RWPE2 (cell line): ENCODE measurements at regions not wholly inside any gene's neighbourhood (a gene's known extent, or its start where the extent isn't known, plus 50 kb on each side); places are given as distances from the start of the nearest gene placed in this dataset.
A peak's percentile ranks its signal among the peaks of the same experiment; 100 is the strongest.

Experiments used
- ATAC-seq: fragments of 200-7000 bp; cut with Tn5 transposase; 3 replicates; pipeline ENCODE4 v1.9.1; 2021; ENCODE audit warnings: low read depth
- DNase-seq: peaks from one replicate; pipeline ENCODE4 v3.0.0-alpha.2; 2020; ENCODE audit warnings: low spot score
- H3K27ac ChIP-seq: fragments of 450-650 bp; 2 replicates; pipeline ENCODE4 v1.5.1; 2017; ENCODE audit warnings: mild to moderate bottlenecking; ENCODE audit not compliant: poor library complexity, severe bottlenecking
- H3K27me3 ChIP-seq: fragments of 250-450 bp; sonication (Bioruptor Pico); 2 replicates; pipeline ENCODE4 v1.5.1; 2021; ENCODE audit warnings: mild to moderate bottlenecking, moderate library complexity; ENCODE audit not compliant: insufficient read depth, poor library complexity, severe bottlenecking
- H3K36me3 ChIP-seq: fragments of 250-450 bp; sonication (Bioruptor Pico); 2 replicates; pipeline ENCODE4 v1.5.1; 2020; ENCODE audit warnings: low read depth, mild to moderate bottlenecking, moderate library complexity
- H3K4me1 ChIP-seq: fragments of 250-450 bp; sonication (Bioruptor Pico); 2 replicates; pipeline ENCODE4 v1.5.1; 2021; ENCODE audit warnings: mild to moderate bottlenecking, moderate library complexity; ENCODE audit not compliant: insufficient read depth, poor library complexity, severe bottlenecking
- H3K4me3 ChIP-seq: fragments of 250-450 bp; sonication (Bioruptor Pico); 2 replicates; pipeline ENCODE4 v1.5.1; 2021; ENCODE audit warnings: mild to moderate bottlenecking, moderate library complexity; ENCODE audit not compliant: severe bottlenecking
- H3K9me3 ChIP-seq: fragments of 250-450 bp; sonication (Bioruptor Pico); 2 replicates; pipeline ENCODE4 v1.5.1; 2021; ENCODE audit warnings: mild to moderate bottlenecking, moderate library complexity; ENCODE audit not compliant: severe bottlenecking
- TF ChIP-seq, protein P1 (sequence below): fragments of 450-650 bp; IDR thresholded peaks from one replicate; pipeline ENCODE4 v1.5.1; 2017; ENCODE audit warnings: mild to moderate bottlenecking, moderate library complexity; ENCODE audit not compliant: poor library complexity, severe bottlenecking

GRCh38 chr11:130779267-130779666 is 137.0 kb downstream of the SNX19 start:
- TF ChIP-seq, protein P1, sequence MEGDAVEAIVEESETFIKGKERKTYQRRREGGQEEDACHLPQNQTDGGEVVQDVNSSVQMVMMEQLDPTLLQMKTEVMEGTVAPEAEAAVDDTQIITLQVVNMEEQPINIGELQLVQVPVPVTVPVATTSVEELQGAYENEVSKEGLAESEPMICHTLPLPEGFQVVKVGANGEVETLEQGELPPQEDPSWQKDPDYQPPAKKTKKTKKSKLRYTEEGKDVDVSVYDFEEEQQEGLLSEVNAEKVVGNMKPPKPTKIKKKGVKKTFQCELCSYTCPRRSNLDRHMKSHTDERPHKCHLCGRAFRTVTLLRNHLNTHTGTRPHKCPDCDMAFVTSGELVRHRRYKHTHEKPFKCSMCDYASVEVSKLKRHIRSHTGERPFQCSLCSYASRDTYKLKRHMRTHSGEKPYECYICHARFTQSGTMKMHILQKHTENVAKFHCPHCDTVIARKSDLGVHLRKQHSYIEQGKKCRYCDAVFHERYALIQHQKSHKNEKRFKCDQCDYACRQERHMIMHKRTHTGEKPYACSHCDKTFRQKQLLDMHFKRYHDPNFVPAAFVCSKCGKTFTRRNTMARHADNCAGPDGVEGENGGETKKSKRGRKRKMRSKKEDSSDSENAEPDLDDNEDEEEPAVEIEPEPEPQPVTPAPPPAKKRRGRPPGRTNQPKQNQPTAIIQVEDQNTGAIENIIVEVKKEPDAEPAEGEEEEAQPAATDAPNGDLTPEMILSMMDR, result no peak
- no peak overlapping the region for H3K4me3 ChIP-seq
- H3K27me3 ChIP-seq, result no peaks in the 10 kb centered on the region
- no peaks in the 10 kb centered on the region for H3K36me3 ChIP-seq
- ATAC-seq (no peak), DNase-seq (no peak)
- H3K27ac ChIP-seq, result no peak overlapping the region
- H3K4me1 ChIP-seq, result peaks cover 24% of the 10 kb centered on the region
- no peaks in the 10 kb centered on the region for H3K9me3 ChIP-seq

DNA sequence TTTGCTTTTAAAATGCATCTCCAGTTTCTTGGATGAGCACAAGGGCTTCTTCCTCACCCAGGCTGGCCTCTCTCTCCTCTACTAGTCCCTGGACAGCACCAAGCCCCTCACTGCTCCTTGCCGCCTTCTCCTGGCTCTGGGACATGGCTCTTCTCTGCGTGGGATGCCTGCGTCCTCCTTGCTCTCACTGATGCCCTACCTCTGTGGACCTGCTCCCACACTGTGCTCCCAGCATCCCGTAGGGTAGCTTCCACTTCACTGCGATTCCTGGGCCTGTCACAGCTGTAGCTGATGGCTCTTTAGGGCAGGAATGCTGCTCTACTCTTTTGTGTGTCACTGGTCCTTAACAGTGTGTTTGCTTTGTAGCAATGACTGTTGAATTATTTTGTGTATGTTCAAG is 136.3 kb downstream of the SNX19 start:
- ATAC-seq, result no peak
- H3K9me3 ChIP-seq, result no peaks in the 10 kb centered on the region
- TF ChIP-seq, protein P1, result no peak
- no peak overlapping the region for H3K27ac ChIP-seq
- DNase-seq, result no peak
- H3K27me3 ChIP-seq, result no peaks in the 10 kb centered on the region
- H3K4me1 ChIP-seq, result peaks cover 24% of the 10 kb centered on the region
- H3K4me3 ChIP-seq, result no peak overlapping the region
- H3K36me3 ChIP-seq, result no peaks in the 10 kb centered on the region

GRCh38 chr11:130780437-130780836 is 135.8 kb downstream of the SNX19 start:
- TF ChIP-seq, protein P1, result no peak
- ATAC-seq, result no peak
- Histone ChIP-seq H3K4me3 (no peak overlapping the region), H3K27ac (no peak overlapping the region), H3K27me3 (no peaks in the 10 kb centered on the region), H3K9me3 (no peaks in the 10 kb centered on the region), H3K4me1 (peaks cover 22% of the 10 kb centered on the region), H3K36me3 (no peaks in the 10 kb centered on the region)
- no peak for DNase-seq

DNA sequence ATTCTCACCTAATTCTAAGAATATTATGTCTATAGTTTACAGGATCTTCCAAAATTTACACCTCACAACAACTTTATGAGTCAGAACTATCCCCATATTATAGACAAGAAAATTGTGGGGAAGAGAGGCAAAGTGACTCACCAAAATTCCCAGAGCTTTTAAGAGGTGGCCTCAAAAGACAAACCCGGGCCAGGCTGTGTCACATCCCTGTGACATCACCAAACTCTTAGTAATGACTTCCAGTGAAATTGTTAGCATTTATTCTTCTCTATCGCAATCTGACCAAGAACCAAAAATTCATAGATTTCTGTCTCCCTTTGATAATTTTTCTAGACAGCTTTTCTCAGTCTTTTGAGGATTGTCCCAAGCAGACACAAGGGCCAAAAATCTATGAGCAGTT is 134.3 kb downstream of the SNX19 start:
- DNase-seq (no peak), ATAC-seq (no peak)
- Histone ChIP-seq H3K27ac (peak overlapping the region; percentile 50), H3K27me3 (no peaks in the 10 kb centered on the region), H3K9me3 (no peaks in the 10 kb centered on the region), H3K4me1 (peaks cover 30% of the 10 kb centered on the region), H3K4me3 (no peak overlapping the region), H3K36me3 (no peaks in the 10 kb centered on the region)
- TF ChIP-seq, protein P1, result no peak

DNA sequence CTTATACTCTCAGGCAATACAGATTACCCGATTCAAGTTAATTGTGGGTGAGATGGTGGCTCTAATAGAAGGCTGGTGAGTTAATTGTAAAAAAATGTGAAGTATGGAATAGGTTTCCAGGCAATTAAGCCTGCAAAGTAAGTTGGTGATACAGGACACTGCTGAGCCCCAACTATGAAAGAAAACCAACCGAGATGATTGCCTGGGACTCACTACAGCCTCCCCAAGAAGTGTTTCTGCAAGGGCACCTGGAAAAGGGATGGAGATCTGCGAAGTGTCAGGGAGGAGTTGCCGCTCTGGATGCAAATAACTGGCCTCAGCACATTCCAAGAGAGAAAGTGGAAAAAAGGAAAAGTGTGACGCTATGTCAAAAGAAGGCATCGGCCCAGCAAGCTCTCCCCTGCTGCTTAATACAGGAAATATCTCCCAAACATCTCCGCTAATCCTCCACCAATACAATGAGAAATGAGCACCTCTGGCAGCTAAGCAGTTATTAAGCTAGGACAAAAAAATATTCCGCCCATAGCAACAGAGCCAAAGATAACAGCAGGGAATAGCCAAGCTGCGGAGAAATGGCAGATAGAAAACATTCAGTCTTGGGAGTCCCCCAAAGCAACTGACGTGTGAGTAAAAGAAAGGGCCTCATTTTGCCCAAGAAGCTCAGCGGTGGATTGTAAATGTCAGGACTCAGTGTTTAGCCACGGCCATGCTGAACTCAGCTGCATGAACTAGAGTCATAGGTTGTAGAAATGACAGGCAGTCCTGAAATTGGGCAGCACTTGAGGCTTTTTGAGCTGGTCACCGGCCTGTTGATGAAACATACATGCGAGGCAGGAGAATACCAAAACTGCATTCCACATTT is 133.7 kb downstream of the SNX19 start:
- Histone ChIP-seq H3K27me3 (no peaks in the 10 kb centered on the region), H3K27ac (peak overlapping the region; percentile 50), H3K36me3 (no peaks in the 10 kb centered on the region), H3K9me3 (peaks cover 2% of the 10 kb centered on the region), H3K4me1 (peaks cover 37% of the 10 kb centered on the region), H3K4me3 (no peak overlapping the region)
- TF ChIP-seq, protein P1, result no peak
- DNase-seq, result no peak
- ATAC-seq, result peak; percentile 81
